ENCODE measurements at regions not wholly inside any gene's neighbourhood (a gene's known extent, or its start where the extent isn't known, plus 50 kb on each side); places are given as distances from the start of the nearest gene placed in this dataset.

GRCh38 chr2:45138904-45139303 is 129.7 kb upstream of the SIX2 start:
- no peaks in the 10 kb centered on the region for H3K9me1 ChIP-seq (ENCODE audit: control insufficient read depth, extremely low read depth, insufficient read depth, low read length)
- dilution Hi-C loops (cut with MboI; ENCODE audit: extremely low pct_ligation_motif_present, low sequenced_read_pairs) = no loop called here
- no peaks in the 10 kb centered on the region for H4K20me1 ChIP-seq (ENCODE audit: control insufficient read depth, extremely low read depth, insufficient read depth, low read length)
- no peaks in the 10 kb centered on the region for H3K36me3 ChIP-seq (ENCODE audit: control insufficient read depth in 2 of 2, extremely low read depth in 1 of 2, insufficient read depth in 2 of 2, low read length in 2 of 2)
- H3K79me2 ChIP-seq (ENCODE audit: control insufficient read depth, insufficient read depth, low read length) = no peaks in the 10 kb centered on the region
- H3K4me3 ChIP-seq (ENCODE audit: control insufficient read depth in 2 of 3, extremely low read depth in 1 of 3, insufficient read depth in 2 of 3, low read depth in 1 of 3, low read length in 3 of 3) = no peak overlapping the region
- H3K9me3 ChIP-seq (ENCODE audit: control insufficient read depth, low read depth, low read length) = no peaks in the 10 kb centered on the region
- H3K4me2 ChIP-seq (ENCODE audit: control insufficient read depth, extremely low read depth, insufficient read depth, low read depth, low read length) = no peak overlapping the region
- H3K27me3 ChIP-seq (ENCODE audit: control insufficient read depth, extremely low read depth, insufficient read depth, low read length) = peaks cover 14% of the 10 kb centered on the region
- TF ChIP-seq, protein P1, sequence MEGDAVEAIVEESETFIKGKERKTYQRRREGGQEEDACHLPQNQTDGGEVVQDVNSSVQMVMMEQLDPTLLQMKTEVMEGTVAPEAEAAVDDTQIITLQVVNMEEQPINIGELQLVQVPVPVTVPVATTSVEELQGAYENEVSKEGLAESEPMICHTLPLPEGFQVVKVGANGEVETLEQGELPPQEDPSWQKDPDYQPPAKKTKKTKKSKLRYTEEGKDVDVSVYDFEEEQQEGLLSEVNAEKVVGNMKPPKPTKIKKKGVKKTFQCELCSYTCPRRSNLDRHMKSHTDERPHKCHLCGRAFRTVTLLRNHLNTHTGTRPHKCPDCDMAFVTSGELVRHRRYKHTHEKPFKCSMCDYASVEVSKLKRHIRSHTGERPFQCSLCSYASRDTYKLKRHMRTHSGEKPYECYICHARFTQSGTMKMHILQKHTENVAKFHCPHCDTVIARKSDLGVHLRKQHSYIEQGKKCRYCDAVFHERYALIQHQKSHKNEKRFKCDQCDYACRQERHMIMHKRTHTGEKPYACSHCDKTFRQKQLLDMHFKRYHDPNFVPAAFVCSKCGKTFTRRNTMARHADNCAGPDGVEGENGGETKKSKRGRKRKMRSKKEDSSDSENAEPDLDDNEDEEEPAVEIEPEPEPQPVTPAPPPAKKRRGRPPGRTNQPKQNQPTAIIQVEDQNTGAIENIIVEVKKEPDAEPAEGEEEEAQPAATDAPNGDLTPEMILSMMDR (optimal IDR thresholded peaks at IDR 0.05 in 1 of 3, IDR thresholded peaks at IDR 0.05 in 1 of 3, conservative IDR thresholded peaks at IDR 0.05 in 1 of 3; ENCODE audit: extremely low read depth in 1 of 3, insufficient read depth in 2 of 3, low read length in 3 of 3) = no peak
- no peak for TF ChIP-seq EZH2 (IDR thresholded peaks at IDR 0.05; ENCODE audit: low read length)
- H3K4me1 ChIP-seq (ENCODE audit: control insufficient read depth, extremely low read depth, insufficient read depth, low read length) = no peaks in the 10 kb centered on the region
- no peak overlapping the region for H2AFZ ChIP-seq (ENCODE audit: control insufficient read depth, low read length)
- no peak overlapping the region for H3K9ac ChIP-seq (ENCODE audit: control insufficient read depth, extremely low read depth, insufficient read depth, low read length)
- no peak overlapping the region for H3K27ac ChIP-seq (ENCODE audit: control insufficient read depth, insufficient read depth, low read length)
- DNase-seq (ENCODE audit: low read depth, low spot score) (no peak), FAIRE-seq (no peak)

- TF ChIP-seq, protein P1 (optimal IDR thresholded peaks at IDR 0.05 in 1 of 3, IDR thresholded peaks at IDR 0.05 in 1 of 3, conservative IDR thresholded peaks at IDR 0.05 in 1 of 3; ENCODE audit: extremely low read depth in 1 of 3, insufficient read depth in 2 of 3, low read length in 3 of 3) = no peak
- no peak for TF ChIP-seq EZH2 (IDR thresholded peaks at IDR 0.05; ENCODE audit: low read length)
- no peaks in the 10 kb centered on the region for H3K79me2 ChIP-seq (ENCODE audit: control insufficient read depth, insufficient read depth, low read length)
- dilution Hi-C loops (cut with MboI; ENCODE audit: extremely low pct_ligation_motif_present, low sequenced_read_pairs) = no loop called here
- H2AFZ ChIP-seq (ENCODE audit: control insufficient read depth, low read length) = no peak overlapping the region
- no peak overlapping the region for H3K27ac ChIP-seq (ENCODE audit: control insufficient read depth, insufficient read depth, low read length)
- H3K9ac ChIP-seq (ENCODE audit: control insufficient read depth, extremely low read depth, insufficient read depth, low read length) = no peak overlapping the region
- no peaks in the 10 kb centered on the region for H3K36me3 ChIP-seq (ENCODE audit: control insufficient read depth in 2 of 2, extremely low read depth in 1 of 2, insufficient read depth in 2 of 2, low read length in 2 of 2)
- no peaks in the 10 kb centered on the region for H4K20me1 ChIP-seq (ENCODE audit: control insufficient read depth, extremely low read depth, insufficient read depth, low read length)
- FAIRE-seq (no peak), DNase-seq (ENCODE audit: low read depth, low spot score) (no peak)
- no peaks in the 10 kb centered on the region for H3K9me1 ChIP-seq (ENCODE audit: control insufficient read depth, extremely low read depth, insufficient read depth, low read length)
- H3K4me2 ChIP-seq (ENCODE audit: control insufficient read depth, extremely low read depth, insufficient read depth, low read depth, low read length) = no peak overlapping the region
- peaks cover 14% of the 10 kb centered on the region for H3K27me3 ChIP-seq (ENCODE audit: control insufficient read depth, extremely low read depth, insufficient read depth, low read length)
- H3K9me3 ChIP-seq (ENCODE audit: control insufficient read depth, low read depth, low read length) = no peaks in the 10 kb centered on the region
- no peak overlapping the region for H3K4me3 ChIP-seq (ENCODE audit: control insufficient read depth in 2 of 3, extremely low read depth in 1 of 3, insufficient read depth in 2 of 3, low read depth in 1 of 3, low read length in 3 of 3)
- H3K4me1 ChIP-seq (ENCODE audit: control insufficient read depth, extremely low read depth, insufficient read depth, low read length) = no peaks in the 10 kb centered on the region
Observed at GRCh38 chr2:45137966-45138695, 128.9 kb upstream of the SIX2 start.

All from keratinocyte (primary cell).